Stimulated activated CD4-positive, alpha-beta T cell treated with anti-CD3 and anti-CD28 coated beads, TNF-alpha, amount 100 ng/mL, for 24 hours (primary cell): ENCODE measurements at regions not wholly inside any gene's neighbourhood (a gene's known extent, or its start where the extent isn't known, plus 50 kb on each side); places are given as distances from the start of the nearest gene placed in this dataset.
"Not testable (repeated sequence)": the region's sequence is repeated elsewhere in the genome, so short reads cannot be mapped to it uniquely, and the experiment has no call there.

Experiments used
- DNase-seq, 3 experiments: peaks; one replicate each; pipeline ENCODE4 v3.0.0-alpha.2; 2020; ENCODE audit warnings: low read depth in 3 of 3

GRCh38 chr1:181172082-181172481, 83.6 kb downstream of the IER5 start:
- DNase-seq, result no peak

GRCh38 chr1:181173761-181174447, 85.4 kb downstream of the IER5 start:
- no peak for DNase-seq

- no peak for DNase-seq
Measured at GRCh38 chr1:181174861-181175260, 86.4 kb downstream of the IER5 start.

GRCh38 chr1:181175356-181175910, 86.9 kb downstream of the IER5 start:
- DNase-seq, result no peak

- DNase-seq, result no peak
Measured at GRCh38 chr1:181175955-181176354, 87.5 kb downstream of the IER5 start.

GRCh38 chr1:181178241-181178879, 89.9 kb downstream of the IER5 start:
- no peak for DNase-seq

GRCh38 chr1:181179279-181179986, 90.9 kb downstream of the IER5 start:
- DNase-seq, result no peak

- peak in 1 of 3 experiments; percentile 33 for DNase-seq
Measured at GRCh38 chr1:181179987-181180365, 91.5 kb downstream of the IER5 start.

GRCh38 chr1:181180407-181181031, 92.0 kb downstream of the IER5 start:
- DNase-seq, result no peak

- no peak for DNase-seq
Measured at GRCh38 chr1:181181792-181182585, 93.5 kb downstream of the IER5 start.

GRCh38 chr1:181184621-181185020, 96.1 kb downstream of the IER5 start:
- DNase-seq, result no peak

GRCh38 chr1:181185461-181185860, 97.0 kb downstream of the IER5 start:
- no peak for DNase-seq

GRCh38 chr1:181186133-181186532, 97.6 kb downstream of the IER5 start:
- not testable (repeated sequence) for DNase-seq

- DNase-seq, result no peak
Measured at GRCh38 chr1:181187337-181188126, 99.0 kb downstream of the IER5 start.

- DNase-seq, result no peak
Measured at GRCh38 chr1:181189245-181189644, 100.7 kb downstream of the IER5 start.

GRCh38 chr1:181189691-181190363, 101.3 kb downstream of the IER5 start:
- peak; percentile 48 to 74 (median 61) for DNase-seq

- DNase-seq, result no peak
Measured at GRCh38 chr1:181190364-181191035, 102.0 kb downstream of the IER5 start.

GRCh38 chr1:181191494-181192040, 103.1 kb downstream of the IER5 start:
- no peak for DNase-seq

- DNase-seq, result no peak
Measured at GRCh38 chr1:181192316-181192715, 103.8 kb downstream of the IER5 start.
